ENCODE measurements at regions not wholly inside any gene's neighbourhood (a gene's known extent, or its start where the extent isn't known, plus 50 kb on each side); places are given as distances from the start of the nearest gene placed in this dataset.

DNA sequence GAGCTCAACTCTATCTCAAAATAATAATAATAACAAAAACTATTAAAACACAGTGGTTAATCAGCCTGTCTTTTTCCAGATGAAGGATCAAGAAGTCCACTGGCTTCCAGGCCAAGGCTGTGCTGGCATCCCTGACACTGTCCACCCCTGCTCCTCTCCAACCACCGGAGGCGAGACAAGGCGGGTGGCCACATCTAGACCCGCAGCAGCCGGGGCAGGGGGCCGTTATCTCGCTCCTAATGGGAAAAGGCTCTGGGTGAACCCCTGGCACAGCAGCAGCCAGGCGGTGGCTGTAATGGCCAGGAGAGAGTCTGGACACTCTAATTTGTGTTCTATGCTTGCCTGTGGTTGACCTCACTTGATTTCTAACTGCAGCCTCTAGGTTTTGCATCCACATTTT is 158.0 kb upstream of the SOX1 start:
- TF ChIP-seq, protein P1, sequence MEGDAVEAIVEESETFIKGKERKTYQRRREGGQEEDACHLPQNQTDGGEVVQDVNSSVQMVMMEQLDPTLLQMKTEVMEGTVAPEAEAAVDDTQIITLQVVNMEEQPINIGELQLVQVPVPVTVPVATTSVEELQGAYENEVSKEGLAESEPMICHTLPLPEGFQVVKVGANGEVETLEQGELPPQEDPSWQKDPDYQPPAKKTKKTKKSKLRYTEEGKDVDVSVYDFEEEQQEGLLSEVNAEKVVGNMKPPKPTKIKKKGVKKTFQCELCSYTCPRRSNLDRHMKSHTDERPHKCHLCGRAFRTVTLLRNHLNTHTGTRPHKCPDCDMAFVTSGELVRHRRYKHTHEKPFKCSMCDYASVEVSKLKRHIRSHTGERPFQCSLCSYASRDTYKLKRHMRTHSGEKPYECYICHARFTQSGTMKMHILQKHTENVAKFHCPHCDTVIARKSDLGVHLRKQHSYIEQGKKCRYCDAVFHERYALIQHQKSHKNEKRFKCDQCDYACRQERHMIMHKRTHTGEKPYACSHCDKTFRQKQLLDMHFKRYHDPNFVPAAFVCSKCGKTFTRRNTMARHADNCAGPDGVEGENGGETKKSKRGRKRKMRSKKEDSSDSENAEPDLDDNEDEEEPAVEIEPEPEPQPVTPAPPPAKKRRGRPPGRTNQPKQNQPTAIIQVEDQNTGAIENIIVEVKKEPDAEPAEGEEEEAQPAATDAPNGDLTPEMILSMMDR (IDR thresholded peaks at IDR 0.05 in 4 of 5, conservative IDR thresholded peaks at IDR 0.05 in 1 of 5) = no peak
- no peak for TF ChIP-seq POLR2A (IDR thresholded peaks at IDR 0.05)

Measured in gastrocnemius medialis (tissue), 4 donors.